NCI-H187 treated with DMSO at 0.1 percent for 48 hours (cell line): ENCODE measurements at regions not wholly inside any gene's neighbourhood (a gene's known extent, or its start where the extent isn't known, plus 50 kb on each side); places are given as distances from the start of the nearest gene placed in this dataset.
"Not testable (repeated sequence)": the region's sequence is repeated elsewhere in the genome, so short reads cannot be mapped to it uniquely, and the experiment has no call there.

ENCODE experiments used
- DNase-seq: peaks from one replicate; lab custom pipeline; 2025; lab: John Stamatoyannopoulos, UW

DNA sequence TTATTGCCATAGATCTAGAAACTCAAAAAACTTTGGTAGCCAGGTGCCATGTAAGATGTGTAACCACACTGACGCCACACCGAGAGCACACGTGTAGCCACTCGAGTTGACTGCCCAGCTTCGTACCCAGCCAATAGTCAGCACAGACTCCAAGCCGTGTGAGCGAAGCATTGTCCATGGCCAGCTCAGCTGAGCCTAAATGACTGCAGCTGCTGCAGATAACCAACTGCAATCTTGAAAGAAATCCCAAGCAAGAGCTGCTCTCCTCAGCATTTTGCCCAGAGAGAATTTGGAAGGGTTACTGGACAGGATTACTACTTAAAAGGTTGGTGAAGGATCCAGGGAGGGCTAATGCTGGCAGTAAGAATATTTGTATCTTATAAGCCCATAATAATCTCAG lies 193.0 kb upstream of the THRB start:
- no peak for DNase-seq

DNA sequence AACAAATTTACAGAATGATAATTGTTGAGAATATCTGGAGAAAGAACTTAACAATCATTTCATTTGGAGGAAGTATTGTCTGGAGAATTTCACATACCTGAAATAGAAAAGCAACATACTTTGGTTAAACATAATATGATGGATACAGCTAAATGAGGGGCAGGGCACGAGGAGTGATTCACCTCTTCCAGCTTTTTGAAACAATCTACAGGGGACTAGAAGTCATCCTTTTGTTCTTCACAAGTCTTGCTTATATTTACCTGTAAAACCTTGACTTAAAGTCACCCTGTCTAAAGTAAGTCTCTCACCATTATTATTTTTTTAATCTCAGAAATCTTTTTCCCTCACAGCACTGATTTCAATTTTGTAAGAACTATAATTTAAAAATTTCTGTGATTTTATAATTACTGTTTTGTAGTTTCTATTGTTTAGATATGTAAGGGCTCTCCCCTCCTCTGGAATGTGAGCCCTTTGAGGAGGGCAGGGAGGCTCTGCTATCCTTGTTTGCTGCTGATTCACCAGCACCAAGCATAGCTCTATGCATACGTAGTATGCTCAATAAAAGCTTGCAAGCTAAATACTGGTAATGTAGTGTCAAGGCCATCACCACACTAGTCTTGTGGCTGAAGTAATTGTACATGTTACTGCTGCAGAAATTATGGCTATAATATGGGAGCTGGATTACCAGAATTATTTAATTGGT lies 193.9 kb upstream of the THRB start:
- DNase-seq = no peak

DNA sequence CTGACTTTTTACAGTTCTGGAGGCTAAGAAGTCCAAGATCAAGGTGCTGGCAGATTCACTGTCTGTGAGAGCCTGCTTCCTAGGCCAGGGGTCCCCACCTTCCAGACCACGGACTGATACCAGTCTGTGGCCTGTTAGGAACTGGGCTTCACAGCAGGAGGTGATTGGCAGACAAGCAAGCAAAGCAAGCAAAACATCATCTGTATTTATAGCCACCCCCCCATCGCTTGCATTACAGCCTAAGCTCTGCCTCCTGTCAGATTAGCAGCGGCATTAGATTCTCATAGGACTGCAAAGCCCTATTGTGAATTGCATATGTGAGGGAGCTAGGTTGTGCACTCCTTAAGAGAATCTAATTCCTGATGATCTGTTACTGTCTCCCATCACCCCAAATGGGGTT lies 194.7 kb upstream of the THRB start:
- DNase-seq = no peak

DNA sequence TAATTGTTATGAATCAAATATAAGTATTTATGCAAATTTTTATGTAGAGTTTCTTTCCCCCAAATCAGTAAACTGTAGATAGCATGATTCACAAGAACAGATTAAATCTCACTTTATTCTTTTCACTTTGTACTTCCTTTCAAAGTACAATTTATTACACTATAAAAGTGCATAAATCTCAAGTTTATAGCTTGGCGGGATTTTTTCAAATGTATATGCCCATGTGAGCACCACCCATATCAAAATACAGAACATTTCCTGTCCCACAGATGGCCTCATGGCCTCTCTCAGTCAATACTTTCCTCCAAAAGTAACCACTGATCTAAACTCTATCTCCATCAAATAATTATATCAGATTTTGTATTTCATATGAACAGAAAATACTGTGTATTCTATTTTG lies 196.1 kb upstream of the THRB start:
- no peak for DNase-seq

DNA sequence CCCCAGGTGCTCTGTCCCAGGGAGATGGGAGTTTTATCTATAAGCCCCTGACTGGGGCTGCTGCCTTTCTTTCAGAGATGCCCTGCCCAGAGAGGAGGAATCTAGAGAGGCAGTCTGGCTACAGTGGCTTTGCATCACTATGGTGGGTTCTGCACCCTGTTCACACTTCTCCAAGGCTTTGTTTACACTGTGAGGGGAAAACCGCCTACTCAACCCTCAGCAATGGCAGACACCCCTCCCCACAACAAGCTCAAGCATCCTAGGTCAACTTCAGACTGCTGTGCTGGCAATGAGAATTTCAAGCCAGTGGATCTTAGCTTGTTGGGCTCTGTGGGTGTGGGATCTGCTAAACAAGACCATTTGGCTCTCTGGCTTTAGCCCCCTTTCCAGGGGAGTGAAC lies 204.4 kb upstream of the THRB start:
- DNase-seq = not testable (repeated sequence)

DNA sequence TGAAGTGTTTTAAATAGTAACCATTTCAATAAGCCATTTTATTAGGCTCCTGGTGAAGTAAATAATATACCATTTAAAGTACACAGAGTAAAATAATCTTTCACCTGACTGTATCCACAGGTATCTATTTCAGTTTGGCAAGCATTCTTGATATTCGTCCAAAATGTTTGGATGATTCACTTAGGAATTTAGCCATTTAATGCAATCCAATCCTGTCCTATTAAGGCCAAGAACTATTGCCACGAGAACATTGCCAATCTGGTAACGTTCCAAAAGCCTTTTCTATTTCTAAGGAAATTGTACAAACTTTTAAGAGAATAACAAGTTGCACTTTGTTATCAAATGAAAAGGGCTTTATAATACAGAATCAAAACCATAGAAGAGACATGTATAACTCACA lies 209.8 kb upstream of the THRB start:
- DNase-seq = no peak

DNA sequence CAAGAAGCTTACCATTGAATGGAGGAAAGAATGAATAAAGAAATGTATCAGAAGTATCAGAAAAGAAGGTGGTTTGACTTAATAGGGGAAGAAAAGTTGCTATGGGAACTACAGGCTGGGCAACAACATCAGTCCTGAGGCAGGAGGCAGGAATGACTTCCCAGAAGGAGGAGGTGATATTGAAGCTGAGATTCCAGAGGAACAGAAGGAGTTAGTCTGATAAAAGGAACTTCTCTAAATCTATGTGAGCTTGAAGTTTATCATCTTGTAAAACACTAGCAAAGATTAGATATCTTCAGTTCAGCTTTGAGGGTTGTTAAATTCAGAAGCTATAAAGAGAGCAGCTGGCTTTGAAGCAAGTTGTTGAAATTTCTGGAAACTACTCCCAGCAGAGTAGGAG lies 213.3 kb upstream of the THRB start:
- DNase-seq = no peak

DNA sequence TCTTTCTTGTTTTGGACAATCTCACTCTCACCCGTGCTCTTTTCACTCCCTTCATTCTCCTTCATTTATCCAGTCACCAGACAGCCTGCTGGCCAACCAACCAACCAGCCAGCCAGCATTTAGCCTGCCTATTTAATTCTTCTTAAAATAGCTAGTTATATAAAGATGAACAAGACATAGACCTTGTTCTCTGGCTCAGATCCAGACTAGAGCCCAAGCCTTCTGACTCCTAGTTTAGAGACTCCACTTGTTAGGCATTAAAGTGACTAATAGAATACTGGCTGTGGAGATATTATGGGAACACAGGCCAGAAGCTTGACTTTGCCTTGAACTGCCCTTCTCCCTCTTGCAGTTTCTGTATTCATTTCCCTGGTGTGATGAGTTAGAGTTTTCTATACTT lies 215.3 kb upstream of the THRB start:
- no peak for DNase-seq

DNA sequence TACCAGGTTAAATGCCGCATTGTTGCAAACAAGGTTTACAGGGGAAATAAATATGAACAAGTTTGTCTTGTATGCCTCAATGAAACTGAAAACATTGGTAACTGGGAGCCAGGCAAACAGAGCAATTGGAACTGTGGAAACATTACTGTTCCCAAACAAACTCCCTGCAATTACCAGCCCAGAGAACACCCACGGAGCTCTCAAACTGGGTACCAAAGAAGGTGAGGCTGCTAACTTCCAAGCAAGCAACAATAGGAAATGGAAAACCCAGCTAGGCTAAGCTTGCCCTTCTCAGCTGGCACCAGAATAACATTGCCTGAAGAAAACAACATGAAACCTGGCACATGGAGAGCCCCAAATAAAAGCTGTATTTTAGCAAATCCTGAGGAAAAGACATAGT lies 218.9 kb upstream of the THRB start:
- DNase-seq = no peak

DNA sequence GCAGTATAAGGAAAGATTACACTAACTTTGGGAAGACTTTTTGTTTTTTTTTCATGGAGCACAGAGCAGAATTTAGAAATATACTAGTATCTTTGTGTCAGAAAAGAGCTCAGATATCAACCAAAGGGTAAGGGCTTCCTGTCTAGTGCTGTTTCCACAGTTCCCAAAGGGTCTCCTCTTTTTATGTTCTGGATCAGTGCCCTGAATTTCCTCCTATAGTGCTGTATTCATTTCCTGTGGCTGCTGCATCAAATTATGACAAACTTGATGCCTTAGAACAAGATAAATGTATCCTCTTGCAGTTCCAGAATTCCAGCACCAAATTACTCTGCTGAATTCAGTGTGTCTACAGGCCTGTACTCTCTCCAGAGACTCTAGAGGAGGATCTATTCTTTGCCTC lies 219.8 kb upstream of the THRB start:
- DNase-seq = no peak

DNA sequence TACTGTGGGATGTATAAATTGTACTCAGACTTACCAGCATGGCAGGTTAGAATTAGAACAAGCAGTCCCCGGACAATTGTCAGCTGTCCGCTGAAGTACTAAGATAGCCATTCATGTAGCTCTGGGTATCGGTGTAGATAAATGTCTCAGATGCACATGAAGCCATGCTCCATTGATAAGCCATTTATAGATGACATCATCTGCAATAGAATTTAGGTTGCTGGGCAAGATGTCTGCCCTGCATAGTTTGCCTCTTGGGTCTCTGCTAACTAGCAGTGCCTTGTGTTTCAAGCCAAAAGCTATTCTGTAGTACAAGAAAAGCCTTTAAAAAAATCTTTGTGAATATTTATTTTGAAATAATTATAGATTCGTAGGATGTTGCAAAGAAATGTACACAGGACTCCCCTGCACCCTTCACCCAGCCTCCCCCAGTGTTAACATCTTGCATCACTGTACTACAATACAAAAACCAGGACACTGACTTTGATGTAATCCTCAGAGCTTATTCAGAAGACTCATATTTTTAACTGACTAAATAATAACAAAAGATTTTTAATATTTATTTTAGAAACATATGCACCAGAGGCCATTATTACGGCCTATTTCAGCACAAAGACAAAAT lies 220.6 kb upstream of the THRB start:
- DNase-seq = no peak

DNA sequence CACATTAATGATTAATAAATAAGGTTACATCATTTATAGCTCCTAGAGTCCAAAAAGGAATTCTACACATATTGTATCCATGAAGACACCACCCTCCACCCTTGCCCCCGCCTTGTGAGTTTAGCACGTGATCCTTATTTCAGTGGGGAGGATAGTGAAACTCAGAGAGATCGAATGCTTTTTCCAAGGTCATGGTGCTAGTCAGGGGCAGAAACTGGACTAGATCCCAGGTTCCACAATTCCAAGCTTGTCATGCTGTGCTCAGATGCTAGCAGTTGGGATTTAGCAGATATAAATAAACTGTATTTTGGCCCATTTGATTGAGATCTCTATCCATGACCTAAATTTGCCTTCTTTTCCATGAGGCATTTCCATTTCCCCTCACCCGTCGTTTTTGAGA lies 227.4 kb upstream of the THRB start:
- no peak for DNase-seq

DNA sequence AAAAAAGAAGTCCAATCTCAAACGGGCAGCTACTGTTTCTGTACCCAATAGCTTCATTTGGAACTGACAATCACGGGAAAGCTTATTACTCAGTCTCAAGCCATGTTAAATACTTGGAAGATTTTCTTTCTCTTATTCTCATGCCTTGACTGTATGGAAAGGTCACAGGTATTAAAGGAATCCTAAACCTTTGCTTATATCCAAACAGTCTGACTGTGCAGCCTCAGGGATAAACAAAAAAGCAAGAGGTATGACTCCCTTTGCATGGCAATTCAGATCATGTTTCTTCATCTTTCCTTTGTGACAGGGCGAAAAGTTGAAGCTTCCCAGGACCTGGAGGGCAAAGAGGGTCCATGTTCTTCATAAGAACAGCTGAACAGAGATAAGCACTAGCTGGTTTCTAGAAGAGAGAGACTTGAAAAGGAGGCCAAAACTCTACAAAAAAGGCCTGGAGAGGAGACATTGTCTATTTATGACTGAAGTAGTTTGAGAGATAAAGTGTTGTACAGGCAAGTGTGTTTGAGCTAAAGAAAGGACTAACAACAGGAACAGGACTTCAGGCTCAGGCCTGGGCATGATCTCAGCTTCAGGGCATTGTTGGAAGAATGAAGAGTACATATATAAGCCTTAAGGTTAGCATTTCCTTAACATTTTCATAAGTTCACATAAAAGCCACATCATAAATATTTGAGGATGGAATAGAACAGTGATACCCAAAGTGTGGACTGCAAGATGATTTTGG lies 231.0 kb upstream of the THRB start:
- DNase-seq = no peak

DNA sequence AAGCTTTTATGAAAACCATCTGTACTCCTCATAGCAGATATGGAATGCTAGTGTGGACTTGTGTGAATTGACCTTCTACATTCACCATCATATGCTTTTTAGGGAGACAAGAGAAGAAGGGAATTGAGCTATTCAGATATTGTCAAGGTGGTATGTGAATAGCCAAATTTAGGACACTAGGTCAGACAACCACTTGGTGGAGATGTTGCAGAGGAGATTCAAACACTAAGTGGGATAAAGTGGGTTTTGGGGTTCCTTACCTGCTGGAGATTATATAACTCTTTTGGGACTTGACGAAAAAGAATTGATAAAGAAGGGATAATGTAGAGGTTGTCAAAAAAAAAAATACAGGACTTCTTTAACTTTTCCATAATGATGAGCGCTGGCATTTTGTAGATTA lies 231.8 kb upstream of the THRB start:
- DNase-seq = no peak

DNA sequence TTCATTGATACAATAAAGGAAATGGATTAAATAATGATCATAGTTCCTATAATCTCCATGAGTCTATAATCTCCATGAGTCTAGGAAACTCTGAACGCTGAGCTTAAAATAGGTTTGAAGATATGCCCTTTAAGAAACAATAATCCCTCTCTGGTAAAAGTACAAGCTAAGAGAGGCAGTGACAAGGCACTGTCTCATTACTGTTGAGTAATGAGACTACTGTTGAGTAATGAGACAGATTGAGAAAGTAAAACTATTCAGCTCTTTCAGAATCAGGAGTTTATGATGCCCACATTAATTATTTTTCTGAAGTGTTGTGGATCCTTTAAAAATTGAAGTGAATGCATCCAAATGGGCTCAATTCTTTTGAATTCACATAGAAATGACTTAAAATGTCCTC lies 235.5 kb upstream of the THRB start:
- DNase-seq = no peak

DNA sequence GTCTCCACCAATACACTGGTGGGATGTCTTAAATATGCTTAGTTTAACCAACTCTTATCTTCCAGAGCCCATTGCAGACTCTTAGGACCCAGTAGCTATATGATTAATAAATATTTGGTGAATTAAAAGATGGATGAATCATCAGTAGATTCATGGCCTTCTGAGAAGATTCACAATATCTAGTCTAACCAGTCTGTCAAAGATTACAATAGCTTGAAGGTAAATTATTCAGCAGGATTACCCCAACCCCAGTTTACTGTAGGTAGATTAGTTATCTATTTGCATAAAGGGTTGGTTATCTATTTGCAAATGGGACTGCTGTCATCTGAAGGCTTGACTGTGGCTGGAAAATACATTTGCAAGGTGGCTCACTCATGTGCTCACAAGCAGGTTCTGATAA lies 239.4 kb upstream of the THRB start:
- DNase-seq = no peak

DNA sequence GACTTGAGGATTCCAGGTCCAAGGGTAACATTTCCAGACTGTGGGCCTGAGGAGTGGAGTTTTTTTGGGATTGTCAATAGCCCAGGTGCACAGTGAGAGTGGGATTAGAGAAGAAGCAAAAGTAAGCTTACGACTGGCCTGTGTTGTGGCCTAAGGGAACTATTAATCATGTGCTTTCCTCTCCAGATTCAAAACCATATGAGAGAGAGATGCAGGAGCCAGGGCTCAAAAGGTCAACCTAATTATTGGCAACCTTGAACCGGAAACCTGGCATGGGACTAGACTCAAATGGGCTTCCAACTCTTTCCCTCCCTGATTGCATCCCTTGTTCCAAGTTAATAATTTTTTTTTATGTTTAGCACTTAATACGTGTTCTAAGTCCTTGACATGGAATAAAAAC lies 242.1 kb upstream of the THRB start:
- no peak for DNase-seq

DNA sequence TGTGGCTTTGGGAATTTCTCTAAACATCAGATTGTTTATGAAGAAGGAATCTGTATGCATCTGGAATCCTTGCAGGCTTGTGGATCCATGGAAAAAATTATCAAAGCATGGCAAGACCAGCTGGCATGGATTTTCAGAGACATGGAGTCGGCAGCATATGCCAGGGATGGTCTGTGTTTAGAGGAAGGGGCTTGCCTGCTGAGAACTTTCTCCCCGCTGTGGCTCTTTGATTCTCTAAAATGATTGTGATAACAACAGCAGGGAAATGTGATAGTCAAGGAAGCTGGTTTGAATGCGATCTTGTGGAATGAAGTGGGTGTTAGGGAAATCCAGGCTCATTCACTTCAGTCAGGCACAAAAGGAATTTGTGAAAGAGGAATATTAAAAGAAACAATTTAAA lies 245.7 kb upstream of the THRB start:
- DNase-seq = no peak

DNA sequence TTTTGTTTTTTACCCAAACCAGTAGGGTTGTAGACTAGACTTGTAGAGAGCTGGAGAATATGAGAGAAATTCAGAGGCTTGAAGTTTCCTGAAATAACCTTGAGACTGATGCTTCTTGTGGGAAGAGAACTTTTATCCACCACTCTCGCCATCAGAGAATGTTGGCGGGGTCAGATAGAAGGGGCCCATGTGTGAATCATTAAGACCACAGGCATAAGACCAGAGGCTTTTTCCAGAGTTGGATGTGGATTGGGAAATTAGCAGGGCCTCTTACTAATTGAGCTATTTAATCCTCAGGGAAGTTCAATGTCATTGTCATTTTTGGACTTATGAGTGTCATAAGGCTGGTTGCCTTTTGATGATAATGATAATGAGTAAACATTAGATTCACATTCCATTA lies 246.9 kb upstream of the THRB start:
- no peak for DNase-seq

DNA sequence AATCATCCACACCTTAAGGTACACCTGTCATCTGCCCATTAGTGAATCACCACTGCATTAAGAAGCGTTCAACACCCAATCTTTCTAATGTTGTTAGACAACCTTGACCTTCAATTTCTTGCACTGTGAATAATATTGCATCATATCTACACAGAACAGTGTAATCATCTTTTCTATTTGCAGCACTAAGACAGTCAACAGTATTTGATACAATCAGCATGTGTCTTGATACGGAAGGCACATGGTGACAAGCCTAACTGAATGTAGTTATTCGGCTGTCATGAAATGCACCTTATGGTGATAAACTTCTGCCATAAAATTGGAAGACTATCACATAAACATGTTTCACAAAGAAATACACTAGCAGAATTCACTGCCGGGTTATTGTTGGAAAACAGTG lies 253.9 kb upstream of the THRB start:
- DNase-seq = no peak

DNA sequence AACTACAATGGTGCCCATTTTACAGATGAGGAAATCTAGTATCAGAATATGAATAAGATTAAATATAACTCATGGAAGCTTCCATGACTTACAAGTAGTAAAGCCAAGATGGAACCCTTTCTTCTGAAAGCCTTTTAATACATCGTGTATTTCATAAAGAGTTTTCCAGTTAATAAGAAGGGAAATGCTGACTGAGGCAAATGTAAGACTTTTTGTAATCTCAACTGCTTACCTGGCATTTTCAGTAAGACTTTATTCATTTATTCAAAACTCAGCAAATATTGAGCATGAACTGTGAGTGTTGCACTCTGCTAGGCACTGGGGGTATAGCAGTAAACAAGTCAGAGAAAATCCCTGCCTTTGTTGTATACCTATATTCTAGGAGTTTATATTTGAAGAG lies 256.4 kb upstream of the THRB start:
- DNase-seq = no peak

DNA sequence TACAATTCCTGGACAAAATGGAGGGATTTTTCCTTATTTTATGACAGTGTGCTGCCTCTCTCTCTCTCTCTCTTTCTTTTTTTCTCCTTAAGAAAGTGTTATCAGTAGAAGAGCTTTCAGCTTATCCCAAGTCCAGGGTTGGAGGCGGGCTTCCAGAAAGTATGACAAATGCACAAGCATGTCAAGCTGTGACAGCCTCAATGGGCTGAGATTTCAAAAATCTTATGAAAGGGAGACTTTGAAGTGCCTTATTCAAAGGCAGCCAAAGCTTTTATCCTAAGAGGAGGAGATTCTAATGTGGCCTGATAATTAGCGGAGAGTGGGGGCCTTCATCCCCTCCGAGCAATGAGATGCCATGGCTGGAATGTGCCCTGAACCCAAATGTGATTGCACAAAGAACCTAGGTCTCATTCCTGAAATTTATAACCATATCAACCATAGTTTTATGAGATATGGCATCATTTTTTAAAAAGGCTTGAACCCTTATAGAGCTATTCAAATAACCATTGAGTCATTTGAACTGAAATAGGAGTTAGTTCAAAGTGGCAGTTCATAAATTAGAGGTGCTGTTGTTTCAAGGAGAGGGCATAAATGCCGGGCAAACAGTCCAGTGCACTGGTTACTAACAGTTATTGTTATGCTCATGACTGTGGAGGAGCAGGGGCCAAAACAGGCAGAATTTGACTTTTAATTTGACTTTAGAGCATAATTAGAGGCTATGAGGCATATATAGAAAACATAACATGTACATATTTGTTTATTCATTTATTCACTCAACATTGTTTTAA lies 261.6 kb upstream of the THRB start:
- no peak for DNase-seq

DNA sequence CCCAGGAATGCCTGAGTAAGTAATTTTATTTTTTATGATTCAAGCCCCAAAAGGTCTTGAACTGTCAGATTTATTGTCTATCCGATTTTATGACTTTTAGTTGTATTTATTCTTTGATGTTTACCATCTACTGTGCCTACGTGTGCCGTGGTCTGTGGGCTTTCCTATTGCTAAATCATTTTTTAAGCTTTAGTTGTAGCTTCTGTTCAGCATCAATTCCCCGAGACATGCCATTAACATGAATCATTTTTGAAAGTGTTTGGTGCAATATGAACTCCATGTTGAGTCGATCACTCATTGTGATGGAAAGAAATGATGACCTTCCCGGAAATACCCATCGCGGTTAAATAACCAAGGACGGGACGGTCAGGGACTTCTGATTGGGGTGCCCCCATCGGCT lies 268.7 kb upstream of the THRB start:
- DNase-seq = no peak
